ENCODE measurements at regions not wholly inside any gene's neighbourhood (a gene's known extent, or its start where the extent isn't known, plus 50 kb on each side); places are given as distances from the start of the nearest gene placed in this dataset.

DNA sequence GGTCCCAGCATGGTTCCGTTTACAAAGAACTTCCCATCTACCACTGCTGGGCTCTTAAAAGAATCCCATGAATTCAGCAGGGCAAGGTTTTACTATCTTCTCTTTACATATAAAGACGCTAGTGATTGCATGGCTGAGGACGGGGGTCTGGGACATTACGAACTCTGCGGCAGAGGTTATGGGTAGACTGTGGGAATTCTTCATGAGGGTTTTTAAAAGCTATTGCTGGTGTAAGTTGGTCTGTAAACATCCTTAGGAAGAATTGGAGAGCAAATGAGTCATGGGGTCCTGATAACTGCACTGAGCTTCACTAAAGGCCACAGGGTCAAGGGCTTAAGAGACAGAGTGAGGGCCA, 53.1 kb upstream of the TMEM72 start:
- FAIRE-seq (no peak), DNase-seq (ENCODE audit: insufficient read length, low spot score) (no peak)
- TF ChIP-seq POLR2AphosphoS5 (IDR thresholded peaks at IDR 0.05; ENCODE audit: low read depth, low read length): no peak
- no peak for TF ChIP-seq POU2F2 (IDR thresholded peaks at IDR 0.05; ENCODE audit: low read depth, low read length)
- no peak for TF ChIP-seq SPI1 (IDR thresholded peaks at IDR 0.05; ENCODE audit: low read depth, low read length)
- no peak for TF ChIP-seq TAF1 (IDR thresholded peaks at IDR 0.05; ENCODE audit: low read depth, low read length)
- no peak for TF ChIP-seq POLR2A (IDR thresholded peaks at IDR 0.05; ENCODE audit: low read depth, low read length)
- no peak for TF ChIP-seq PAX5 (IDR thresholded peaks at IDR 0.05; ENCODE audit: insufficient read depth, low read length, severe bottlenecking)

- DNase-seq (ENCODE audit: insufficient read length, low spot score): no peak
- TF ChIP-seq POLR2AphosphoS5 (IDR thresholded peaks at IDR 0.05; ENCODE audit: low read depth, low read length) (no peak), POU2F2 (IDR thresholded peaks at IDR 0.05; ENCODE audit: low read depth, low read length) (no peak), SPI1 (IDR thresholded peaks at IDR 0.05; ENCODE audit: low read depth, low read length) (no peak), TAF1 (IDR thresholded peaks at IDR 0.05; ENCODE audit: low read depth, low read length) (no peak), PAX5 (IDR thresholded peaks at IDR 0.05; ENCODE audit: insufficient read depth, low read length, severe bottlenecking) (no peak), POLR2A (IDR thresholded peaks at IDR 0.05; ENCODE audit: low read depth, low read length) (no peak)
- FAIRE-seq: no peak
Measured at GRCh38 chr10:44858988-44859387, 52.1 kb upstream of the TMEM72 start.

GRCh38 chr10:44859546-44860285, 51.4 kb upstream of the TMEM72 start:
- no peak for FAIRE-seq
- DNase-seq (ENCODE audit: insufficient read length, low spot score): no peak

DNA sequence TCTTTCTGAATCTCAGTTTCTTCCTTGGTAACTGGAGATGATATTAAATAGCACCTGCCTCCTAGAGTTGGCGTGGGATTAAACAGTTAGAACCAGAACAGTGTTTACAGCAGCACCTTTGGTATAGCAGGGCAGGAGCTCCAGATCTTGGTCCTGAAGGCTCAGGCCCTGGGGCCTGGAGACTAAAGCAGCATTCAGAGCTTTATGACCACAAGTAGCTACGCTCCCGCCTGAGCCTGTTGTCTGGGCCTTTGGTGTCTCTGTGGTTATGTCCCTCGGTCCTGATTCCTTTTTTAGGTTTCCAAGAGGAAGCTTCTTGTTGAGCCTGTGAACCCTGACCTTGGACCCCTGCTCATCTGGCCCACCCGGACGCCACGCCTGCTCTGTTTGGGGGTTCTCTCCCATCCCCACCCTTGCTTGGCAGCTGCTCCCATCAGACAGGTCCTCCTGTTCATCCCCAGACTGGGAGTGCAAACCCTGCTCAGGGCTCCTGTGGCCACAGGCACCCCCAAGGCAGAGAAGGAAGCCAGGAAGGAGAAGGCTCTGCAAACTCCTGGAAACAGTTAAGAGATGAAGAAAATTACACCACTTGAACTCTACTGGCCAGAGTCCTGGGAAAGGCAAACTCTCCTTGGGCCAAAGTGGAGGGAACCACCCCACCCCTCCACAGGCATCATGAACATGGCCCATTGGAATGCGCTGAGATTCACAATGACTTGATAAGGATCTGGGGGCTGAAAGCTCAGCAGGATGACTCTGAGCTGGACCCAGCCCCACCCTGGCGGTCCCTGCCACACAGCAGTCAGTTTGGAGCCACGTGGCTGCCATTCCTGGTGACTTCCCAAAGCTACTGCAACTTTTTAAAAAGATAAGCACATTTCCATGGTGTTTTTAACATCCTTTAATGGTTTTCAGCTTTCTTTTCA, 50.1 kb upstream of the TMEM72 start:
- TF ChIP-seq TAF1 (IDR thresholded peaks at IDR 0.05; ENCODE audit: low read depth, low read length) (no peak), PAX5 (IDR thresholded peaks at IDR 0.05; ENCODE audit: insufficient read depth, low read length, severe bottlenecking) (no peak), POLR2AphosphoS5 (IDR thresholded peaks at IDR 0.05; ENCODE audit: low read depth, low read length) (no peak), SPI1 (IDR thresholded peaks at IDR 0.05; ENCODE audit: low read depth, low read length) (no peak), POLR2A (IDR thresholded peaks at IDR 0.05; ENCODE audit: low read depth, low read length) (no peak), POU2F2 (IDR thresholded peaks at IDR 0.05; ENCODE audit: low read depth, low read length) (no peak)
- no peak for FAIRE-seq
- no peak for DNase-seq (ENCODE audit: insufficient read length, low spot score)

More at GRCh38 chr10:44859546-44860285, 51.4 kb upstream of the TMEM72 start:
- no peak for TF ChIP-seq TAF1 (IDR thresholded peaks at IDR 0.05; ENCODE audit: low read depth, low read length)

Measured in GM12891 (cell line).